ENCODE measurements at regions not wholly inside any gene's neighbourhood (a gene's known extent, or its start where the extent isn't known, plus 50 kb on each side); places are given as distances from the start of the nearest gene placed in this dataset.

DNA sequence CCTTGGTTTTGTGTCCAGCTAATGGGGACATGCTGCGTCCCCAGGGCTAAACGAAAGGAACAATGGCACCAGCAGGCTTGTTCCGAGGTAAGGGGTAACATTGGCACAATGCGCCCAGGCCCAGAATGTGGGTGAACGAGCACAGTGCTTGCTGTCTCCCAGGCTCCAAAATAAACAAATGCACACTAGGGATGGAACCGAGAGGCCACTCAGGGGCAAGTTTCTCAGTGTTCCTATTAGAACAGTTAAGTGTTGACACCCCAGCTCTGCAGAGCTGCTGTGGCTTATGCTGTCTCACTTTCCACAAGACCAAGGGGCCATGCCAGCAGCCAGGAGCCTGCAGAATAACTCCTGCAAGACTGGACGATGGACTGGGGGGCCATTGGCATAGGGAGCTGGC, 492.4 kb downstream of the GADD45G start:
- TF ChIP-seq, protein P1, sequence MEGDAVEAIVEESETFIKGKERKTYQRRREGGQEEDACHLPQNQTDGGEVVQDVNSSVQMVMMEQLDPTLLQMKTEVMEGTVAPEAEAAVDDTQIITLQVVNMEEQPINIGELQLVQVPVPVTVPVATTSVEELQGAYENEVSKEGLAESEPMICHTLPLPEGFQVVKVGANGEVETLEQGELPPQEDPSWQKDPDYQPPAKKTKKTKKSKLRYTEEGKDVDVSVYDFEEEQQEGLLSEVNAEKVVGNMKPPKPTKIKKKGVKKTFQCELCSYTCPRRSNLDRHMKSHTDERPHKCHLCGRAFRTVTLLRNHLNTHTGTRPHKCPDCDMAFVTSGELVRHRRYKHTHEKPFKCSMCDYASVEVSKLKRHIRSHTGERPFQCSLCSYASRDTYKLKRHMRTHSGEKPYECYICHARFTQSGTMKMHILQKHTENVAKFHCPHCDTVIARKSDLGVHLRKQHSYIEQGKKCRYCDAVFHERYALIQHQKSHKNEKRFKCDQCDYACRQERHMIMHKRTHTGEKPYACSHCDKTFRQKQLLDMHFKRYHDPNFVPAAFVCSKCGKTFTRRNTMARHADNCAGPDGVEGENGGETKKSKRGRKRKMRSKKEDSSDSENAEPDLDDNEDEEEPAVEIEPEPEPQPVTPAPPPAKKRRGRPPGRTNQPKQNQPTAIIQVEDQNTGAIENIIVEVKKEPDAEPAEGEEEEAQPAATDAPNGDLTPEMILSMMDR (IDR thresholded peaks at IDR 0.05; ENCODE audit: poor library complexity, severe bottlenecking): no peak
- TF ChIP-seq POLR2AphosphoS5 (IDR thresholded peaks at IDR 0.05) (no peak), RAD21 (conservative IDR thresholded peaks at IDR 0.05) (no peak)
